ENCODE measurements at regions not wholly inside any gene's neighbourhood (a gene's known extent, or its start where the extent isn't known, plus 50 kb on each side); places are given as distances from the start of the nearest gene placed in this dataset.

DNA sequence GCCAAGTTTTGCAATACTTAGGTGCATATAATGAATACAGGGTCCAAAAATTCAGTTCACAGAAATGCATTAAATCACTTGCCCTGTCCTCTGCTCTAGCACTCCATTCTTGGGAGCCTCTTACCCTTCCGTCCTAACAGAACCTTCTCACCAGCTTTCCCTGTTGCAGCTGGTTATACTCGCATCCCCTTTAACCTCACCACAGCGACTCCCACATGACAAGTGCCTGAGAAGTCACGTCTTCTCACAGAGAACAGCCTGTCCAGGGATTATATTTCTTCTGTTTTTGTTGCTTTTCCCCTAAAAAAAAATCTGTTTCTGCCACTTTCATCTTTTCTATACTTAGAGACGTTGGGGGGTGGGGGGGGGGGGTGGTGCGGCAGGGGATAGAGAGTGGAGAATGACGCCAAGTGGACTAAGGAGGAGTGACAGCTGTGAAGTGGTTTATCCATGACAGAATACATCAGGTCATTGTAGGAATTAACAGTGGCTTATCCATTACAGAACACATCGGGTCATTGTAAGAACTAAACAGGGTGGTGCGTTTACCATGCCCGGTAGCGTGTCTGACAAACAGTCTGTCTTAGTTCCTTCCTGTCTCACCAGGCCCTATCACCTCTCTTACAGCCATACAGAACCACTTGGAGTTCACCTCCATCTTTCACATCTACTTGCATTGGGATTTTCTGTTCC, 117.6 kb downstream of the UBE2U start:
- TF ChIP-seq, protein P1, sequence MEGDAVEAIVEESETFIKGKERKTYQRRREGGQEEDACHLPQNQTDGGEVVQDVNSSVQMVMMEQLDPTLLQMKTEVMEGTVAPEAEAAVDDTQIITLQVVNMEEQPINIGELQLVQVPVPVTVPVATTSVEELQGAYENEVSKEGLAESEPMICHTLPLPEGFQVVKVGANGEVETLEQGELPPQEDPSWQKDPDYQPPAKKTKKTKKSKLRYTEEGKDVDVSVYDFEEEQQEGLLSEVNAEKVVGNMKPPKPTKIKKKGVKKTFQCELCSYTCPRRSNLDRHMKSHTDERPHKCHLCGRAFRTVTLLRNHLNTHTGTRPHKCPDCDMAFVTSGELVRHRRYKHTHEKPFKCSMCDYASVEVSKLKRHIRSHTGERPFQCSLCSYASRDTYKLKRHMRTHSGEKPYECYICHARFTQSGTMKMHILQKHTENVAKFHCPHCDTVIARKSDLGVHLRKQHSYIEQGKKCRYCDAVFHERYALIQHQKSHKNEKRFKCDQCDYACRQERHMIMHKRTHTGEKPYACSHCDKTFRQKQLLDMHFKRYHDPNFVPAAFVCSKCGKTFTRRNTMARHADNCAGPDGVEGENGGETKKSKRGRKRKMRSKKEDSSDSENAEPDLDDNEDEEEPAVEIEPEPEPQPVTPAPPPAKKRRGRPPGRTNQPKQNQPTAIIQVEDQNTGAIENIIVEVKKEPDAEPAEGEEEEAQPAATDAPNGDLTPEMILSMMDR (IDR thresholded peaks at IDR 0.05), result no peak
- TF ChIP-seq POLR2A (IDR thresholded peaks at IDR 0.05), result no peak
